ENCODE measurements at regions not wholly inside any gene's neighbourhood (a gene's known extent, or its start where the extent isn't known, plus 50 kb on each side); places are given as distances from the start of the nearest gene placed in this dataset.

DNA sequence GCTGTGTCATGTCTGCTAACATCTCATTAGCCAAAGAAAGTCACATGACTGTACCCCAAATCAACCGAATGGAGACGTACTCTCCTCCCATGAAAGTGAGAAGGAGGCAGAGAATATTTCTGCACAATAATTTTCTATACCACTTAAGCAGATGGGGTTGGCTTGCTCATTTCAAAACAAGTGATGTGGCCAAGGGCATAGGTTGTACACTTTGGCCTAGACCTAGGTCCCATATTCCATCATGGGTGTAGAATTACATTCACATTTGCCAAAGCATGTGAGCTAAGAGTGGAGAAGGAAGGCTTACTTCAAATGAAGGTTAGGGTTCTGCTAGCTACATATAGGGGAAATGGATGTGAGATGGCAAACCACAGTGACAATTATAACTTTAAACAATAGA lies 83.0 kb downstream of the ZNF365 start:
- TF ChIP-seq POLR2A (IDR thresholded peaks at IDR 0.05; ENCODE audit: low read depth, low read length), result no peak
- no peak for TF ChIP-seq POLR2AphosphoS5 (IDR thresholded peaks at IDR 0.05; ENCODE audit: low read depth, low read length)
